ENCODE measurements at regions not wholly inside any gene's neighbourhood (a gene's known extent, or its start where the extent isn't known, plus 50 kb on each side); places are given as distances from the start of the nearest gene placed in this dataset.

- no peak for TF ChIP-seq CTCF (IDR thresholded peaks at IDR 0.05; ENCODE audit: low read length)
- TF ChIP-seq EZH2phosphoT487 (IDR thresholded peaks at IDR 0.05; ENCODE audit: low read length) = no peak
- no peak for TF ChIP-seq EZH2 (optimal IDR thresholded peaks at IDR 0.05; ENCODE audit: low read depth, low read length)
Measured at GRCh38 chr16:60328152-60328551, 1594.0 kb upstream of the GOT2 start.
